K562 (cell line): ENCODE measurements at regions not wholly inside any gene's neighbourhood (a gene's known extent, or its start where the extent isn't known, plus 50 kb on each side); places are given as distances from the start of the nearest gene placed in this dataset.
"Not testable (repeated sequence)": the region's sequence is repeated elsewhere in the genome, so short reads cannot be mapped to it uniquely, and the experiment has no call there.

Experiments
- ATAC-seq: fragments of 200-7000 bp; cut with Tn5 transposase; 3 replicates; pipeline ENCODE4 v1.9.1; 2020; ENCODE audit warnings: moderate library complexity
- BruUV-seq: library from RNA; stranded (reverse); fragments of 400-500 nt; replicated peaks from 2 replicates; lab custom pipeline; 2021; lab: Mats Ljungman, UMichigan
- CTCF ChIA-PET: fragments of 300-600 bp; formaldehyde crosslinking; extraction: SDS; loops from one replicate; lab custom pipeline; 2021; ENCODE audit warnings: low intra/inter-chr PET ratio; lab: Yijun Ruan, JAX
- POLR2A ChIA-PET: fragments of 300-600, 350-650 bp; sonication (Branson Sonifier 250); formaldehyde crosslinking; extraction: SDS; loops from one replicate; lab custom pipeline; 2021; ENCODE audit warnings: antibody characterized with exemption, inconsistent platforms; lab: Yijun Ruan, JAX
- DNase-seq, 4 experiments: peaks; one replicate each; pipeline versions ENCODE4 v3.0.0 to v3.0.0-alpha.2; 2011 to 2018; ENCODE audit warnings: low spot score in 3 of 4, mixed read lengths in 3 of 4; ENCODE audit errors: extremely low read depth in 1 of 4
- FAIRE-seq: peaks from 2 replicates; lab custom pipeline; 2011; peaks lifted over from hg19 to GRCh38; lab: Jason Lieb, UNC
- H2AFZ ChIP-seq: 2 replicates; pipeline ENCODE4 v1.6.0; 2011; ENCODE audit warnings: low read depth, low read length, control low read depth, inconsistent platforms
- H3K27ac ChIP-seq: fragments of 200-600 bp; 3 replicates; pipeline ENCODE4 v1.8.0; 2011; ENCODE audit warnings: low read depth, mild to moderate bottlenecking, control low read depth, inconsistent platforms, low read length, moderate library complexity, mixed read lengths; ENCODE audit errors: extremely low read depth
- H3K27me3 ChIP-seq, 2 experiments: fragments of 300-600 bp in 1 of 2; 2 replicates in 1 of 2; 3 replicates in 1 of 2; pipeline versions ENCODE4 v1.6.0 to v1.8.0; 2011; ENCODE audit warnings: inconsistent platforms in 2 of 2, low read length in 2 of 2, mild to moderate bottlenecking in 1 of 2, mixed read lengths in 1 of 2, moderate library complexity in 1 of 2; ENCODE audit not compliant: control insufficient read depth in 2 of 2, insufficient read depth in 2 of 2
- H3K36me3 ChIP-seq: fragments of 300-600 bp; 3 replicates; pipeline ENCODE4 v1.8.0; 2011; ENCODE audit warnings: mild to moderate bottlenecking, low read length, inconsistent platforms; ENCODE audit not compliant: control insufficient read depth, insufficient read depth
- H3K4me1 ChIP-seq, 2 experiments: fragments of 200-600 bp in 1 of 2; replicated peaks in 1 of 2; 2 replicates in 1 of 2; 3 replicates in 1 of 2; pipeline versions ENCODE4 v1.5.1 to v1.8.0; 2011; ENCODE audit warnings: inconsistent platforms in 2 of 2, low read length in 2 of 2, mild to moderate bottlenecking in 1 of 2, mixed read lengths in 1 of 2, moderate library complexity in 1 of 2; ENCODE audit not compliant: control insufficient read depth in 2 of 2, insufficient read depth in 2 of 2
- H3K4me2 ChIP-seq: 2 replicates; pipeline ENCODE4 v1.6.1; 2011; ENCODE audit warnings: low read length, control low read depth, inconsistent platforms, mixed read lengths; ENCODE audit not compliant: insufficient read depth
- H3K4me3 ChIP-seq: fragments of 200-600 bp; sonication (generic), shearing (Covaris generic); 2 replicates; pipeline ENCODE4 v1.5.1; 2016; ENCODE audit warnings: control low read depth, inconsistent platforms
- H3K79me2 ChIP-seq: fragments of 200-600 bp; 3 replicates; pipeline ENCODE4 v1.8.0; 2011; ENCODE audit warnings: low read length, inconsistent platforms; ENCODE audit not compliant: control insufficient read depth, insufficient read depth
- H3K9ac ChIP-seq, 2 experiments: 2 replicates each; pipeline versions ENCODE4 v1.6.0 to v1.6.1; 2011; ENCODE audit warnings: low read depth in 2 of 2, low read length in 2 of 2, control low read depth in 1 of 2, inconsistent platforms in 1 of 2, mild to moderate bottlenecking in 1 of 2, mixed read lengths in 1 of 2; ENCODE audit not compliant: insufficient read depth in 1 of 2
- H3K9me1 ChIP-seq: one replicate; pipeline ENCODE4 v1.6.0; 2011; ENCODE audit warnings: inconsistent platforms, mild to moderate bottlenecking, low read length, moderate library complexity; ENCODE audit not compliant: control insufficient read depth, insufficient read depth
- H3K9me3 ChIP-seq: replicated peaks from 2 replicates; pipeline ENCODE4 v1.5.1; 2011; ENCODE audit warnings: low read depth, low read length, inconsistent platforms; ENCODE audit not compliant: control insufficient read depth, insufficient read depth
- H4K20me1 ChIP-seq: replicated peaks from 2 replicates; pipeline ENCODE4 v1.6.1; 2011; ENCODE audit warnings: low read length, inconsistent platforms, mixed read lengths; ENCODE audit not compliant: control insufficient read depth, insufficient read depth
- WGBS: fragments of 100-300 bp; shearing (Covaris generic); methylation state at CpG from one replicate; pipeline ENCODE4 v1.1.6; 2016; ENCODE audit warnings: low coverage, mixed read lengths; ENCODE audit not compliant: insufficient coverage; ENCODE audit errors: missing lambda C conversion rate; 5-methylcytosine and 5-hydroxymethylcytosine counted together
- in situ Hi-C: fragments of 300-500 bp; cut with MboI; formaldehyde crosslinking; loops from 4 replicates; pipeline ENCODE4 v1.15.0; 2018; ENCODE audit warnings: inconsistent platforms, mixed read lengths
- intact Hi-C: fragments of 100-400 bp; cut with micrococcal nuclease; formaldehyde crosslinking; loops from 2 replicates; pipeline ENCODE4 v1.14.2; 2022
- TF ChIP-seq, protein P1 (sequence below), 2 experiments: fragments of 450-650 bp in 1 of 2; sonication (generic) in 1 of 2; formaldehyde crosslinking in 1 of 2; IDR thresholded peaks; 2 replicates each; pipeline versions ENCODE4 v1.7.1 to v1.9.0; 2016 to 2022; ENCODE audit warnings: inconsistent platforms in 1 of 2, mild to moderate bottlenecking in 1 of 2, missing genetic modification reagents in 1 of 2

DNA sequence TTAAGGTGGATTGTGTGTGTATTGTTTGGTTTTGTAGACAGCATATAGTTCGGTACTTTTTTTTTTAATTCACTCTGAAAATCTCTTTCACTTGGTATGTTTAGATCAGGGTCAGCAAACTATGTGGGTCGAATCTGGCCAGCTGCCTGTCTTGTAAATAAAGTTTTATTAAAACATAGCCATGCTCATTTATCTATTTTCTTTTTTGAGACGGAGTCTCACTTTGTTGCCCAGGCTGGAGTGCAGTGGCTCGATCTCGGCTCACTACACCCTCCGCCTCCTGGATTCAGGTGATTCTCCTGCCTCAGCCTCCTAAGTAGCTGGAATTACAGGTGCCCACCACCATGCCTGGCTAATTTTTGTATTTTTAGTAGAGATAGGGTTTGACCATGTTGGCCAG is 72.4 kb upstream of the EZR start:
- H3K9me3 ChIP-seq, H3K4me2 ChIP-seq, FAIRE-seq, H2AFZ ChIP-seq, H3K4me3 ChIP-seq, H3K9ac ChIP-seq, POLR2A ChIA-PET, DNase-seq, H3K27me3 ChIP-seq, in situ Hi-C loops, H3K27ac ChIP-seq, ATAC-seq, H3K4me1 ChIP-seq, H3K79me2 ChIP-seq, intact Hi-C loops, H3K36me3 ChIP-seq, BruUV-seq, H3K9me1 ChIP-seq, H4K20me1 ChIP-seq: not testable (repeated sequence)
- TF ChIP-seq, protein P1, sequence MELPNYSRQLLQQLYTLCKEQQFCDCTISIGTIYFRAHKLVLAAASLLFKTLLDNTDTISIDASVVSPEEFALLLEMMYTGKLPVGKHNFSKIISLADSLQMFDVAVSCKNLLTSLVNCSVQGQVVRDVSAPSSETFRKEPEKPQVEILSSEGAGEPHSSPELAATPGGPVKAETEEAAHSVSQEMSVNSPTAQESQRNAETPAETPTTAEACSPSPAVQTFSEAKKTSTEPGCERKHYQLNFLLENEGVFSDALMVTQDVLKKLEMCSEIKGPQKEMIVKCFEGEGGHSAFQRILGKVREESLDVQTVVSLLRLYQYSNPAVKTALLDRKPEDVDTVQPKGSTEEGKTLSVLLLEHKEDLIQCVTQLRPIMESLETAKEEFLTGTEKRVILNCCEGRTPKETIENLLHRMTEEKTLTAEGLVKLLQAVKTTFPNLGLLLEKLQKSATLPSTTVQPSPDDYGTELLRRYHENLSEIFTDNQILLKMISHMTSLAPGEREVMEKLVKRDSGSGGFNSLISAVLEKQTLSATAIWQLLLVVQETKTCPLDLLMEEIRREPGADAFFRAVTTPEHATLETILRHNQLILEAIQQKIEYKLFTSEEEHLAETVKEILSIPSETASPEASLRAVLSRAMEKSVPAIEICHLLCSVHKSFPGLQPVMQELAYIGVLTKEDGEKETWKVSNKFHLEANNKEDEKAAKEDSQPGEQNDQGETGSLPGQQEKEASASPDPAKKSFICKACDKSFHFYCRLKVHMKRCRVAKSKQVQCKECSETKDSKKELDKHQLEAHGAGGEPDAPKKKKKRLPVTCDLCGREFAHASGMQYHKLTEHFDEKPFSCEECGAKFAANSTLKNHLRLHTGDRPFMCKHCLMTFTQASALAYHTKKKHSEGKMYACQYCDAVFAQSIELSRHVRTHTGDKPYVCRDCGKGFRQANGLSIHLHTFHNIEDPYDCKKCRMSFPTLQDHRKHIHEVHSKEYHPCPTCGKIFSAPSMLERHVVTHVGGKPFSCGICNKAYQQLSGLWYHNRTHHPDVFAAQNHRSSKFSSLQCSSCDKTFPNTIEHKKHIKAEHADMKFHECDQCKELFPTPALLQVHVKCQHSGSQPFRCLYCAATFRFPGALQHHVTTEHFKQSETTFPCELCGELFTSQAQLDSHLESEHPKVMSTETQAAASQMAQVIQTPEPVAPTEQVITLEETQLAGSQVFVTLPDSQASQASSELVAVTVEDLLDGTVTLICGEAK (IDR thresholded peaks at IDR 0.05): peak; percentile 88
- TF ChIP-seq, protein P1 (CRISPR knock-in tag; IDR thresholded peaks at IDR 0.05): not testable (repeated sequence)
- CTCF ChIA-PET: interaction anchor here (0.6 kb wide), 1 partner anchor 86 kb away, joined by 4 read pairs; no protein-coding TSS in a partner anchor
- WGBS: 80% methylated on average over 6 of the region's 6 CpGs

DNA sequence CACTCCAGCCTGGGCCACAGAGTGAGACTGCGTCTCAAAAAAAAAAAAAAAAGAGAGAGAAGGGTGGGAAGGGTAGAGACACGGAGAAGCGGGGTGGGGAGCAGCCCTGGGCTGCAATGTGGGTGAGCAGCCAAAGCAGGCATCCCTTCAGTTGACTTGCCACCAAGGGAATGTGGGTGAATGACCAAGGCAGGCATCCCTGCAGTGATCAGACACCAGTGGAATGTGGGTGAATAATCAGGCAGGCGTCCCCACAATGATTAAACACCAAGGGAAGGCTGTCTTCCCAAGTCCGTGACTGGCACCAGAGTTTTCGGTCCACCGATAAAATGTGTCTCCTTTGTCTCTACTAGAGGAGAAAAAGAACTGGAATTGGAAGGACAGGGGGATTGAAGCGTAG is 69.0 kb upstream of the EZR start:
- H3K79me2 ChIP-seq, H3K9me3 ChIP-seq, BruUV-seq, H4K20me1 ChIP-seq, in situ Hi-C loops, CTCF ChIA-PET, H3K36me3 ChIP-seq, H3K4me3 ChIP-seq, H3K4me2 ChIP-seq, H3K9me1 ChIP-seq, POLR2A ChIA-PET, H3K27ac ChIP-seq, FAIRE-seq, ATAC-seq, H3K27me3 ChIP-seq, H2AFZ ChIP-seq, H3K9ac ChIP-seq, intact Hi-C loops, H3K4me1 ChIP-seq, DNase-seq: not testable (repeated sequence)
- WGBS: 61% methylated on average over 7 of the region's 8 CpGs
